Hepatocyte (in vitro differentiated cells): ENCODE measurements at regions not wholly inside any gene's neighbourhood (a gene's known extent, or its start where the extent isn't known, plus 50 kb on each side); places are given as distances from the start of the nearest gene placed in this dataset. TPM values are rescaled to one million over a fixed set of nuclear protein-coding genes. Genes with fewer than 3 reads are reported as not detected.

Experiments used
- small RNA-seq: library from RNA; depleted of rRNA; stranded (forward); fragments of <200 nt; gene quantifications from one replicate; pipeline ENCODE3, GENCODE V24; 2014

Small RNAs in the stretch of these regions (small RNA-seq; reads per million reads assigned to genes)
- gene RN7SL216P (not detected), gene RNA5SP125 (not detected), gene RNA5SP126 (not detected)
